22Rv1 (cell line): ENCODE measurements at regions not wholly inside any gene's neighbourhood (a gene's known extent, or its start where the extent isn't known, plus 50 kb on each side); places are given as distances from the start of the nearest gene placed in this dataset.

Experiments used
- H3K27ac ChIP-seq: fragments of 450-650 bp; 2 replicates; pipeline ENCODE4 v1.5.1; 2017
- ZFX ChIP-seq: fragments of 450-650 bp; IDR thresholded peaks from 2 replicates; pipeline ENCODE4 v1.6.1; 2017; ENCODE audit warnings: antibody characterized with exemption, borderline replicate concordance
- TF ChIP-seq, protein P1 (sequence below): fragments of 450-650 bp; IDR thresholded peaks from 2 replicates; pipeline ENCODE4 v1.5.1; 2017; ENCODE audit warnings: mild to moderate bottlenecking

DNA sequence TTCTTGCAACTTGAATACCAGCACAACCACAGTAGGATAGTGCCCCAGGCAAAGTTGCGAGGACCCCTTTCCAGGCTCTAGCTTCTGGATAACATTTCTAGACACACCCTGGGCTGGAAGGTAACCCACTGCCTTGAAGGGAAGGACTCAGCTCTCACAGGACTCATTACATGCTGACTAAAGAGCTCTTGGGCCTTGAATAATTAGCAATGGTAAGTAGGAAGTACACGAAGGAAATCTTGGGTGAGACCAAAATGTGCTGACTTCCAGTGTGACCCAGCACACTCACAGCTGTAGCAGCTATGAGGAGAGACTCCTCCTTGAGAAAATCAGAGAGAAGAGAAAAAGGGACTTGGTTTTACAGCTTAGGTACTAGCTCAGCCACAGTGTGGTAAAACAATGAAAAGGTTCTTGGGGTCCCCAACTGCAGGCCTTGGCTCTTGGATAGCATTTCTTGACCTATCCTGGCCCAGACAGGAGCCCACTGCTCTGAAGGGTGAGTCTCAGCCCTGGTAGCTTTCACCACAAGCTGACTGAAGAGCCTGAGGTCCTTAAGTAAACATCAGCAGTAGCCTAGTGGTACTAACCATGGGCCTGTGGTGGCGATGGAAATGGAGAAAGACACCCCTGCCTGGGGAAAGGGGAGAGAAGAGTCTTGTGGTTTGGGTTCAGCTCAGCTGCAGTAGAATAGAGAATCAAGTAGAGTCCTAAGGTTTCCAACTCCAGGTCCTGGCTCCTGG, 621.7 kb downstream of the SEMA5A start:
- H3K27ac ChIP-seq, result no peak overlapping the region
- TF ChIP-seq, protein P1, sequence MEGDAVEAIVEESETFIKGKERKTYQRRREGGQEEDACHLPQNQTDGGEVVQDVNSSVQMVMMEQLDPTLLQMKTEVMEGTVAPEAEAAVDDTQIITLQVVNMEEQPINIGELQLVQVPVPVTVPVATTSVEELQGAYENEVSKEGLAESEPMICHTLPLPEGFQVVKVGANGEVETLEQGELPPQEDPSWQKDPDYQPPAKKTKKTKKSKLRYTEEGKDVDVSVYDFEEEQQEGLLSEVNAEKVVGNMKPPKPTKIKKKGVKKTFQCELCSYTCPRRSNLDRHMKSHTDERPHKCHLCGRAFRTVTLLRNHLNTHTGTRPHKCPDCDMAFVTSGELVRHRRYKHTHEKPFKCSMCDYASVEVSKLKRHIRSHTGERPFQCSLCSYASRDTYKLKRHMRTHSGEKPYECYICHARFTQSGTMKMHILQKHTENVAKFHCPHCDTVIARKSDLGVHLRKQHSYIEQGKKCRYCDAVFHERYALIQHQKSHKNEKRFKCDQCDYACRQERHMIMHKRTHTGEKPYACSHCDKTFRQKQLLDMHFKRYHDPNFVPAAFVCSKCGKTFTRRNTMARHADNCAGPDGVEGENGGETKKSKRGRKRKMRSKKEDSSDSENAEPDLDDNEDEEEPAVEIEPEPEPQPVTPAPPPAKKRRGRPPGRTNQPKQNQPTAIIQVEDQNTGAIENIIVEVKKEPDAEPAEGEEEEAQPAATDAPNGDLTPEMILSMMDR, result no peak
- TF ChIP-seq ZFX, result no peak

DNA sequence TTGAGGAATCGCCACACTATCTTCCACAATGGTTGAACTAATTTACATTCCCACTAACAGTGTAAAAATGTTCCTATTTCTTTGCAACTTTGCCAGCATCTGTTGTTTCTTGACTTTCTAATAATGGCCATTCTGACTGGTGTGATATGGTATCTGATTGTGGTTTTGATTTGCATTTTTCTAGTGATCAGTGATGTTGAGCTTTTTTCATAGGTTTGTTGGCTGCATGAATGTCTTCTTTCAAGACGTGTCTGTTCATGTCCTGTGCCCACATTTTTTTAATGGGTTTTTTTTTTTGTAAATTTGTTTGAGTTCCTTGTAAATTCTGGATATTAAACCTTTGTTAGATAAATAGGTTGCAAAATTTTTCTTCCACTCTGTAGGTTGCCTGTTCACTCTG, 615.9 kb downstream of the SEMA5A start:
- TF ChIP-seq, protein P1, result no peak
- no peak for TF ChIP-seq ZFX
- no peak overlapping the region for H3K27ac ChIP-seq

DNA sequence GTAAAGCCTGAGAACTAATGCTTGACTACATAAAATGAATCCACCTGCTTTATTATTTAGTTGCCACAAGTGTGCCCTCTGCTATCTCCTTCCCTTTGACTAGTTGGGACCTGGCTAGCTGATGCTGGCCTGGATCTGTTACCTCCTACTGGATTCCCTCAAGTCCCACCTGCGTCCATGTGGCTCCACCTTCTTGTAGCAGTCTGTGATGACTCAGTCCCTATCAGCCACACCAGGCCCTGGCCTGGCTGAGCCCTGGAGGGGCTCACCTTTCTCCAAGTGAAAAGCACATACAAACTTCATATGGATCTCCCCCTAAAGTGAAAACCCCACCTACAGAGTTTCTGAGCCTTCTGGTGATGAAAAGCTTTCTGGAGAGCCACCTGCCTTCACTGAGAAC, 611.4 kb downstream of the SEMA5A start:
- no peak overlapping the region for H3K27ac ChIP-seq
- TF ChIP-seq, protein P1, result no peak
- TF ChIP-seq ZFX, result no peak

DNA sequence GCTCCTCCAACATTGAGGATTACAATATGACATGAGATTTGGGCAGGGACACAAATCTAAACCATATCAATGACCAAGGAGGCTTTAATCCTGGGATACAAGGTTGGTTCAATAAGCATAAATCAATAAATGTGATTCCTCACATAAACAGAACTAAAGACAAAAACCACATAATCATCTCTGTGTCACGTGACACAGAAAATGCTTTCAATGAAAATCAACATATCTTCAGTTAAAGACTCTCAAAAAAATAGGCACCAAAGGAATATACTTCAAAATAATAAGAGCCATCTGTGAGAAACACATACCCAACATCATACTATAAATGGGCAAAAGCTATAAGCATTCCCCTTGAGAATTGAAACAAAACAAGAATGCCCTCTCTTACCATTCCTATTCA, 604.9 kb downstream of the SEMA5A start:
- TF ChIP-seq, protein P1, result no peak
- TF ChIP-seq ZFX, result no peak

DNA sequence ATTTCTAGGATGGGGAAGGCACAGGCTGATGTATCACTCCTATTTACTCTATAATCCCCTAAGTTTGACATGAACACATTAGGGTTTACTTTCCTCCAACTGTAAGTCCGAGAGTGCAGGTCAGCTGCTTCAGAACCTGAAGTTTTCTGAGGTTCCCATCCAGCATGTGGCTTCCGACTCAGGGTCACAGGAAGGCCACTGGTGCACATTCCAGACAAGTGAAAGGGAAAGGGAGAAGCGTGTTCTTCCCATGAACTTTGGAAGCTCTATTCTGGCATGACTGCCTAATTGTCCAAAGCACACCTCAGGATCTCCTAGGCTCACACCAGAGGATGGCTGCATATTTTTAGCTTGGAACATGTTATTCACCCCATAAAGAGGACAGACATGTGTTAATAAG, 602.6 kb downstream of the SEMA5A start:
- TF ChIP-seq ZFX, result no peak
- TF ChIP-seq, protein P1, result no peak
- H3K27ac ChIP-seq, result no peak overlapping the region

More for the DNA sequence above, 604.9 kb downstream of the SEMA5A start:
- no peak overlapping the region for H3K27ac ChIP-seq

DNA sequence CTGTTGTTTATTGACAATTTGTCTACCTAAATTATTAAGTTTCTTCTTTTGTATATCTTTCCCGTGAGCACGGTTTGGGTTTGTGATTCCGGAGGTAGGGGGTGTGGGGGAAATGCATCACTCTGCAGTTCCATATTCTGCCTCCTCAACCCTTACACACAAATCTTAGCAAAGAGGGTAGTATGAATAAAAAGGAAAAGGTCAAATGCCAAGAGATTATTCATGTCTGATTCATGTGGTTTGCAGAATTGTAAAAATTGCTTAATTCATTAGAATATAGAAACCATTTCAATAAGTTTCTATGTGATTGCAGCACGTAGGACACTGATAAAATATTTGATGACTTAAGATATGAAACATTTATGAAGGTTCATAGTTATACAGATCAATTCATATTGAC, 601.9 kb downstream of the SEMA5A start:
- TF ChIP-seq, protein P1, result no peak
- no peak for TF ChIP-seq ZFX
- no peak overlapping the region for H3K27ac ChIP-seq

DNA sequence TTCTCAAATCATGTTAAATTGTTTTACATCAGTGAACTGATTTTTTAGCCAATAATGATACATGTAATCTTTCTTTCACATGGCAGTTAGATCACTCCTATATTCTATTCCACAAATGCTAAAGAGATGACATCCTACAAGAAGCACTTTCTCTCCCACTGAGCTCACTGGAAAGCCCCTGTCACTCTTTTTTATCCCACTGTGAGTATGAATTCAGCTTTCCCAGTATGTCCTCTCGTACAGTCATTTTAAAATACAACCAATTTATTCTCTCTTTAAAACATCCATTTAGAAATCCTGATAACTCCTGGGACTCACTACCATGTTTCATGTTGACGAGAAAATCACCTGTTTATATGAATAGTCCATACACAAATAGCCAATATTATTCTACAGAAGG, 599.9 kb downstream of the SEMA5A start:
- no peak overlapping the region for H3K27ac ChIP-seq
- no peak for TF ChIP-seq ZFX
- TF ChIP-seq, protein P1, result no peak
